Nephron progenitor cell (in vitro differentiated cells): ENCODE measurements at regions not wholly inside any gene's neighbourhood (a gene's known extent, or its start where the extent isn't known, plus 50 kb on each side); places are given as distances from the start of the nearest gene placed in this dataset.

Source experiments
- DNase-seq: peaks from one replicate; pipeline ENCODE4 v3.0.0; 2021
- H3K27ac Mint-ChIP-seq: 2 replicates; pipeline ENCODE4 v1.8.0; 2021; ENCODE audit warnings: mild to moderate bottlenecking, moderate library complexity, mixed read lengths
- H3K27me3 Mint-ChIP-seq: 2 replicates; pipeline ENCODE4 v1.8.0; 2021; ENCODE audit warnings: mild to moderate bottlenecking, low read depth, mixed read lengths; ENCODE audit not compliant: poor library complexity
- H3K36me3 Mint-ChIP-seq: 2 replicates; pipeline ENCODE4 v1.8.0; 2021; ENCODE audit warnings: low read depth, mixed read lengths
- H3K4me1 Mint-ChIP-seq: 2 replicates; pipeline ENCODE4 v1.8.0; 2021; ENCODE audit warnings: mixed read lengths
- H3K4me3 Mint-ChIP-seq: 2 replicates; pipeline ENCODE4 v1.8.0; 2021; ENCODE audit warnings: mild to moderate bottlenecking, moderate library complexity, mixed read lengths
- H3K9me3 Mint-ChIP-seq: 2 replicates; pipeline ENCODE4 v1.8.0; 2021; ENCODE audit warnings: mild to moderate bottlenecking, moderate library complexity, mixed read lengths
- CTCF ChIP-seq: fragments of 200-600 bp; sonication (generic); IDR thresholded peaks from 2 replicates; pipeline ENCODE4 v1.5.0; 2021; ENCODE audit warnings: antibody characterized with exemption

- H3K9me3 Mint-ChIP-seq, result no peaks in the 10 kb centered on the region
- H3K27me3 Mint-ChIP-seq, result no peaks in the 10 kb centered on the region
- no peak overlapping the region for H3K27ac Mint-ChIP-seq
- no peaks in the 10 kb centered on the region for H3K36me3 Mint-ChIP-seq
- no peak for TF ChIP-seq CTCF
- no peaks in the 10 kb centered on the region for H3K4me1 Mint-ChIP-seq
- no peak for DNase-seq
- no peak overlapping the region for H3K4me3 Mint-ChIP-seq
These were observed 426.2 kb downstream of the CDH11 start for GRCh38 chr16:64695684-64696083.

- Mint-ChIP-seq H3K27me3 (no peaks in the 10 kb centered on the region), H3K9me3 (no peaks in the 10 kb centered on the region), H3K36me3 (no peaks in the 10 kb centered on the region), H3K27ac (no peak overlapping the region), H3K4me1 (no peaks in the 10 kb centered on the region), H3K4me3 (no peak overlapping the region)
- no peak for TF ChIP-seq CTCF
- DNase-seq, result no peak
These were observed 427.9 kb downstream of the CDH11 start for GRCh38 chr16:64693946-64694345.

GRCh38 chr16:64687786-64688185 lies 434.1 kb downstream of the CDH11 start:
- no peak for TF ChIP-seq CTCF
- H3K4me1 Mint-ChIP-seq, result no peaks in the 10 kb centered on the region
- no peak for DNase-seq
- H3K9me3 Mint-ChIP-seq, result peaks cover 12% of the 10 kb centered on the region
- no peaks in the 10 kb centered on the region for H3K27me3 Mint-ChIP-seq
- H3K36me3 Mint-ChIP-seq, result no peaks in the 10 kb centered on the region
- no peak overlapping the region for H3K27ac Mint-ChIP-seq
- no peak overlapping the region for H3K4me3 Mint-ChIP-seq

DNA sequence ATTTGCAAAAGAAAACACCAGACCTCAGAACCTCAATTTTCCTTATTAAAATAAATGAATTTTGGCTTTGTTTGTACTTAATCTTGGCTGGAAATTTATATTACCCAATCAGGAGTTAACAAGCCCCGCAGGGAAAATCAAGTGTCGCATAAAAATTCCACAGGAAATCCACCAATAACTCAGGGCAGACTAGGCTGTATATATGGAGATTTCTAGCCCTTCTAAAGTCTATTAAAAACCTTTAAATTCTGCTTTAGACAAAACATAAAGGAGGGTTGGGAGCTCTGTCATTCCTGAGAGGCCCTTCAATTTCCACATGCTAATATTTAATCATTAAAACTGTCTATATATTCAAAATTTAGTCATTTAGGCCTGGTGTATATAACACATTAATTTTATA lies 434.7 kb downstream of the CDH11 start:
- no peak for DNase-seq
- Mint-ChIP-seq H3K27ac (no peak overlapping the region), H3K36me3 (no peaks in the 10 kb centered on the region), H3K9me3 (peaks cover 12% of the 10 kb centered on the region), H3K4me3 (no peak overlapping the region), H3K27me3 (peaks cover under 1% of the 10 kb centered on the region), H3K4me1 (no peaks in the 10 kb centered on the region)
- TF ChIP-seq CTCF, result no peak

DNA sequence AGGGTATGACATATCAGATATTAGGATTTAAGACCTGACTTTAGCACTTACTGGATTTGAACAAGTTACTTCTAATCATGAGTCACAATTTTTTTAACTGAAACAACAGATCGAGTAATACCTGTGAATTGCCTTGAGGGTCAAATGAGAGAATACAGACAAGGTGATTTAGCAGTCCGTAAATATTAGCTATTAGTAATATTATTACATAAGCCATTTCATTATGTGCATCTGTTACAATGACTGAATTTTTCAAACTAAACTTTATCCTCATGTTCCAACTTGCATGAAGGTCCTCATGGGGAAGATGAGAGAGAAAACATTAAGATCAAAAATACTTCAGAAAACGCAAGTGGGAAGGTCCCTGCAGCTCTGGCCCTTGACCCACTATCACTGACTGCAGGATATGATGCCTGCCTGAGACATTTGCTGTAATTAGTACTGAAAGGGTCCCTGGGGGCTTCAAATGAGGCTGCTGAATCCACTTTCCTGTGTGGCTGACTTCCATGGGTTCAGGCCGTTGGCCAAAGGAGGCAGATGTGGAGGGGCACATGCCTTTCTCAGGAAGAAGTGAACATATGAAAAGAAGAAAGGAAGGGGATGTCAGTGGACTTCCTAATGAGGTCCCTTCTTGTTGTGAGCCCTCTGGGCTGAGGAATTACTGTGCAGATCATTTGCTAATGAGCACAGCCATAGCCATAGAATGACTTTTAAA lies 441.7 kb downstream of the CDH11 start:
- peaks cover 16% of the 10 kb centered on the region for H3K9me3 Mint-ChIP-seq
- H3K36me3 Mint-ChIP-seq, result no peaks in the 10 kb centered on the region
- peaks cover 3% of the 10 kb centered on the region for H3K27me3 Mint-ChIP-seq
- H3K4me3 Mint-ChIP-seq, result no peak overlapping the region
- H3K4me1 Mint-ChIP-seq, result no peaks in the 10 kb centered on the region
- TF ChIP-seq CTCF, result no peak
- H3K27ac Mint-ChIP-seq, result no peak overlapping the region
- no peak for DNase-seq

DNA sequence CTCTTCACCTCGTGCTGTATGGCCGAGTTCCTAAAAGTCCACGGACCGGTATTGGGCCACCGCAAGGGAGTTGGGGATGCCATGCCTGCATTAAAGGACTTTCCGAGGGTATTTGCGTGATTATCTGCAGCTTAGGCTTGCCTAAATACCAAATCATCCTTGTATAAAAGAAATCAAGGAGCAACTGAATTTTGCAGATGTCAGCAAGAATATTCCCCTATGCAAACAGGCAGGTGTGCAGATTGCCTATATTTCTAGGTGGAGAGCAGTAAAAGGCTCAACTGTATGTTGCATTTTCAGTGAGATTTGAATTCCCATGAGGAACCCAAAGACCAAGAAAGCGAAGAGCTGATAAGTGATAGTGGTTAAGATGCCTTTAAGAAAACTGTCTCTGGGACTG lies 452.3 kb downstream of the CDH11 start:
- H3K36me3 Mint-ChIP-seq, result no peaks in the 10 kb centered on the region
- H3K9me3 Mint-ChIP-seq, result peaks cover 15% of the 10 kb centered on the region

More for the DNA sequence above, 452.3 kb downstream of the CDH11 start:
- Mint-ChIP-seq H3K4me1 (peaks cover 9% of the 10 kb centered on the region), H3K27ac (no peak overlapping the region), H3K27me3 (no peaks in the 10 kb centered on the region), H3K4me3 (no peak overlapping the region)
- TF ChIP-seq CTCF, result no peak
- no peak for DNase-seq
